Stimulated activated naive CD8-positive, alpha-beta T cell treated with anti-CD3 and anti-CD28 coated beads, Interleukin-15, amount 100 ng/mL, for 72 hours (primary cell): ENCODE measurements at regions not wholly inside any gene's neighbourhood (a gene's known extent, or its start where the extent isn't known, plus 50 kb on each side); places are given as distances from the start of the nearest gene placed in this dataset.
"Not testable (repeated sequence)": the region's sequence is repeated elsewhere in the genome, so short reads cannot be mapped to it uniquely, and the experiment has no call there.

ENCODE experiments used
- ATAC-seq: fragments of 150-1000 bp; cut with Tn5 transposase; 2 replicates; pipeline ENCODE4 v1.10.0; 2021; ENCODE audit warnings: mild to moderate bottlenecking, moderate library complexity
- DNase-seq, 2 donors: peaks; one replicate each; pipeline ENCODE4 v3.0.0; 2021 to 2022
- H3K27ac Mint-ChIP-seq, 2 donors: one replicate each; pipeline ENCODE4 v1.8.0; 2022; ENCODE audit warnings: mild to moderate bottlenecking in 2 of 2, mixed read lengths in 2 of 2, moderate library complexity in 2 of 2
- H3K27me3 Mint-ChIP-seq: one replicate; pipeline ENCODE4 v1.8.0; 2022; ENCODE audit warnings: mixed read lengths
- H3K4me1 Mint-ChIP-seq: one replicate; pipeline ENCODE4 v1.8.0; 2022; ENCODE audit warnings: mild to moderate bottlenecking, mixed read lengths
- H3K4me3 Mint-ChIP-seq, 2 donors: one replicate each; pipeline ENCODE4 v1.8.0; 2022; ENCODE audit warnings: mild to moderate bottlenecking in 2 of 2, mixed read lengths in 2 of 2, moderate library complexity in 1 of 2
- H3K9me3 Mint-ChIP-seq, 2 donors: one replicate each; pipeline ENCODE4 v1.8.0; 2022; ENCODE audit warnings: mixed read lengths in 2 of 2

DNA sequence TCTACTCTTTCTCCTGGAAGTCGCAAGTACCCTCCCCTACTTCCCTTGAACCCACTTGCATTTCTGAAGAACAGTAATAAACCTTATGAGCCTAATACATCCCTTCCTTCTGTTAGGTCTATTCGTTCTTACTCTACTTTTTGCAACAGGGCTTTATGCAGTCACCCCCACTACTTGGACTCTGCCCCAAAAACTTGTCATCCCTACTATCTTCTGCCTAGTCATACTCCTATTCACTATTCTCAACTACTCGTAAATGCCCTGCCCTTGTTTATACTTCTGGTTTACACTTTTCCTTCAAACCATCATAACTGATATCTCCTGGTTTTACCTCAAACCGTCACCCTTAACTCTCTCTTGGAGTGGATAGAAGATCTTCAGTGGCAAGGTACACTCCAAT is 55.2 kb upstream of the SLIT2 start:
- no peak overlapping the region for H3K27ac Mint-ChIP-seq
- H3K4me1 Mint-ChIP-seq: no peaks in the 10 kb centered on the region
- peaks cover 0 to 3% of the 10 kb centered on the region in 2 donors for H3K9me3 Mint-ChIP-seq
- H3K4me3 Mint-ChIP-seq: no peak overlapping the region
- no peaks in the 10 kb centered on the region for H3K27me3 Mint-ChIP-seq
- ATAC-seq (no peak), DNase-seq (no peak)

DNA sequence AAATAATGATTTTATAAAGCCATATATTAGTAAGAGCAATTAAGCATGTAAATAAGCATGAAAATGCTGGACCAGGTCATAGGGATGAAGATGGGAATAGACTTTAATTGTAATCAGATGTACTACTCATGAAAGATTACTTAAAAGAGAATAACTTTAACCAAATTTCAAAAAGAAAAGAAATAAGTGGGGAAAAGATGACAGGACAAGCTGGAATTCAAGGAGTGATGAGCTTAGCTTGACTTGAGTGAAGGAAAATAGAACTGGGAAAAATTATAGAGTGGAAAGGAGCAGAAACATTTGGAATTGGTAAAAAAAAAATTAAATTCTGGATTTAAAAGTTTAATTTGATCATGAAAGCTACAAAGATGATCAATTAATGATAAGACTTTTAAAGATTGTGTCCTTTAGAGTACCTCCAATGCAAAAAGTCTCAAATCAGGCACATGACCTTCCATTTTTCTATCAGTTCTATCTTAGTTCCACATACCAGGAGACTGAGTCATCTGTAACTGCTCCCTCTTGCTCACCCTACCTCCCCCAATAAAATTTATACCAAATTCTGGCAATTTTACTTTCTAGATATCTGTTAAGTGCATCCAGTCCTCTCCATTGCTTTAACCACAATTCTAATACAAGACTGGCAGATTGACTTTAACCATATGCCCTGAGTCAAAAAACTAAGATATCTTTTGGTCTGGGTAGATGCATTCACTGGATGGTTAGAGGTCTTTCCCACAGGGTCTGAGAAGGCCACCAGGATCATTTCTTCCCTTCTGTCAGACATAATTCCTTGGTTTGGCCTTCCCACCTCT is 56.4 kb upstream of the SLIT2 start:
- Mint-ChIP-seq H3K27ac (no peak overlapping the region), H3K4me3 (no peak overlapping the region), H3K9me3 (peaks cover 4 to 6% of the 10 kb centered on the region in 2 donors), H3K4me1 (no peaks in the 10 kb centered on the region), H3K27me3 (no peaks in the 10 kb centered on the region)
- no peak for ATAC-seq
- DNase-seq: no peak

GRCh38 chr4:20194123-20195013 is 57.3 kb upstream of the SLIT2 start:
- H3K27ac Mint-ChIP-seq: no peak overlapping the region
- H3K27me3 Mint-ChIP-seq: no peaks in the 10 kb centered on the region
- no peak overlapping the region for H3K4me3 Mint-ChIP-seq
- no peak for DNase-seq
- peaks cover 12 to 13% of the 10 kb centered on the region in 2 donors for H3K9me3 Mint-ChIP-seq
- H3K4me1 Mint-ChIP-seq: no peaks in the 10 kb centered on the region
- ATAC-seq: no peak

GRCh38 chr4:20193141-20193936 is 58.4 kb upstream of the SLIT2 start:
- no peaks in the 10 kb centered on the region for H3K27me3 Mint-ChIP-seq
- DNase-seq (no peak), ATAC-seq (no peak)
- H3K4me1 Mint-ChIP-seq: no peaks in the 10 kb centered on the region
- no peak overlapping the region for H3K27ac Mint-ChIP-seq
- no peak overlapping the region for H3K4me3 Mint-ChIP-seq
- peaks cover 12 to 15% of the 10 kb centered on the region in 2 donors for H3K9me3 Mint-ChIP-seq

- no peak for ATAC-seq
- DNase-seq: no peak
- Mint-ChIP-seq H3K27ac (no peak overlapping the region), H3K9me3 (peaks cover 12 to 20% of the 10 kb centered on the region in 2 donors), H3K27me3 (no peaks in the 10 kb centered on the region), H3K4me3 (no peak overlapping the region), H3K4me1 (no peaks in the 10 kb centered on the region)
Observed at GRCh38 chr4:20192736-20193135, 59.0 kb upstream of the SLIT2 start.

- ATAC-seq: no peak
- Mint-ChIP-seq H3K27ac (no peak overlapping the region), H3K27me3 (no peaks in the 10 kb centered on the region), H3K4me1 (no peaks in the 10 kb centered on the region), H3K4me3 (no peak overlapping the region), H3K9me3 (peaks cover 14 to 32% of the 10 kb centered on the region in 2 donors)
- DNase-seq: no peak
Observed at GRCh38 chr4:20185103-20185502, 66.6 kb upstream of the SLIT2 start.

GRCh38 chr4:20183131-20183530 is 68.6 kb upstream of the SLIT2 start:
- DNase-seq, H3K27me3 Mint-ChIP-seq, H3K4me3 Mint-ChIP-seq, H3K4me1 Mint-ChIP-seq, H3K27ac Mint-ChIP-seq, ATAC-seq: not testable (repeated sequence)
- H3K9me3 Mint-ChIP-seq: peaks cover 7 to 23% of the 10 kb centered on the region in 2 donors

- Mint-ChIP-seq H3K4me1 (no peaks in the 10 kb centered on the region), H3K27ac (no peak overlapping the region), H3K27me3 (no peaks in the 10 kb centered on the region), H3K4me3 (no peak overlapping the region), H3K9me3 (peaks cover 7 to 24% of the 10 kb centered on the region in 2 donors)
- ATAC-seq: no peak
- DNase-seq: no peak
Observed at GRCh38 chr4:20181926-20182325, 69.8 kb upstream of the SLIT2 start.

DNA sequence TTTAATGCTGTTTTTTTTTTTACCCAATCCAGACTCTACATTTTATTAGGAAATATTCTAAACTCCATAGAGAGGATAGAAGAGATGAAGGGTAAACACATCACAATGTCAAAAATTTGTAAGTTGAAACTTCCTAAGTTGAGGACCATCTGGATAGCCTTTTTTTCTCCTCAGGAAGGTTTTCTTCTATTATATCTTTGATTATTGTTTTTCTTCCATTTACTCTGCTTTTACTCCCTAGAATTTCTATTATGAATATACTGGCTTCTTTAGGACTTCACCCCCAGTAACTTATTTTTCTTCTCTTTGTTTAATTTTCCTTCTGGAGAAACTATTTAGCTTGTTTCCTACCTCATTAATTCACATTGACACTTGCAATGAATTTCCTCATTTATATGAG is 71.2 kb upstream of the SLIT2 start:
- H3K9me3 Mint-ChIP-seq: peaks cover 7 to 34% of the 10 kb centered on the region in 2 donors
- DNase-seq (no peak), ATAC-seq (no peak)
- H3K4me3 Mint-ChIP-seq: no peak overlapping the region
- H3K4me1 Mint-ChIP-seq: no peaks in the 10 kb centered on the region
- no peak overlapping the region for H3K27ac Mint-ChIP-seq
- H3K27me3 Mint-ChIP-seq: no peaks in the 10 kb centered on the region

GRCh38 chr4:20178902-20179576 is 72.7 kb upstream of the SLIT2 start:
- Mint-ChIP-seq H3K4me1 (no peaks in the 10 kb centered on the region), H3K27me3 (no peaks in the 10 kb centered on the region), H3K27ac (no peak overlapping the region), H3K9me3 (peaks cover 0 to 24% of the 10 kb centered on the region in 2 donors), H3K4me3 (no peak overlapping the region)
- no peak for DNase-seq
- no peak for ATAC-seq

- Mint-ChIP-seq H3K27ac (no peak overlapping the region), H3K27me3 (no peaks in the 10 kb centered on the region), H3K4me3 (no peak overlapping the region), H3K4me1 (no peaks in the 10 kb centered on the region), H3K9me3 (peaks cover 0 to 23% of the 10 kb centered on the region in 2 donors)
- ATAC-seq (no peak), DNase-seq (no peak)
Observed at GRCh38 chr4:20176881-20177280, 74.8 kb upstream of the SLIT2 start.

DNA sequence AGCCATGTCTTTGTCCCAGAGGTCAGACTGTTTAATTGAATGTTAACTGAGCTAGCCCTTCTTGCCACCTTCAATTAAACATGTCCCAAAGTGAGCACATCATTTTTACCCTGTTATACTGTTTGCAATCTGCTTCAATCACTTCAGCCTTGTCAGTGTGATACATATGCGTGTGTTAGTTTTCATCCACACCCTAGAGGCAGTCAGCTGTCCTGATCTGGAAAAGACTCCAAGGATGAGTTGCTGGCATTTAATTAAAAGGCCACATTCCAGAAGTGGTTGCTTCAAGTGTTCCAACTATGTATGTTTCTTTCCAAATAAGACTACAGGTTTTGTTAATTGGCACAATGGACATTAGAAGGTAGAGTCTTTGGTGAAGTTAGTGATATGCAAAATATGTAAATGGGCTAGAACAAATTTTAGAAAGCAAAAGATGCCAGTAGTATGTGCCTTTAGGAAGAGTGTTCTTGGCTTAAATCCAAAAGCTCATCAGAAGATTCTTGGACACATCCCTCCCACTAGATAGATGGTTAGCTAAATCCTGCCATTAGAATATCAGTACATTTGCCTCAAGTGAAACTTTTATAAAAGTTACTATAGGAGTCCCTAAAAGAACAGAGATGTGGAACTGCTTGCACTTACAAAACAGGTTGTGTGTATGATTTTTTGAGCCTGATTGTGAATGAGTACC is 79.5 kb upstream of the SLIT2 start:
- H3K4me1 Mint-ChIP-seq: no peaks in the 10 kb centered on the region
- H3K9me3 Mint-ChIP-seq: peaks cover 0 to 9% of the 10 kb centered on the region in 2 donors
- ATAC-seq (no peak), DNase-seq (no peak)
- no peak overlapping the region for H3K27ac Mint-ChIP-seq
- no peak overlapping the region for H3K4me3 Mint-ChIP-seq
- H3K27me3 Mint-ChIP-seq: no peaks in the 10 kb centered on the region

GRCh38 chr4:20166544-20166943 is 85.2 kb upstream of the SLIT2 start:
- no peak for ATAC-seq
- H3K4me1 Mint-ChIP-seq: no peaks in the 10 kb centered on the region
- no peaks in the 10 kb centered on the region for H3K27me3 Mint-ChIP-seq
- H3K9me3 Mint-ChIP-seq: peaks cover 2 to 8% of the 10 kb centered on the region in 2 donors
- no peak overlapping the region for H3K4me3 Mint-ChIP-seq
- DNase-seq: no peak
- no peak overlapping the region for H3K27ac Mint-ChIP-seq

DNA sequence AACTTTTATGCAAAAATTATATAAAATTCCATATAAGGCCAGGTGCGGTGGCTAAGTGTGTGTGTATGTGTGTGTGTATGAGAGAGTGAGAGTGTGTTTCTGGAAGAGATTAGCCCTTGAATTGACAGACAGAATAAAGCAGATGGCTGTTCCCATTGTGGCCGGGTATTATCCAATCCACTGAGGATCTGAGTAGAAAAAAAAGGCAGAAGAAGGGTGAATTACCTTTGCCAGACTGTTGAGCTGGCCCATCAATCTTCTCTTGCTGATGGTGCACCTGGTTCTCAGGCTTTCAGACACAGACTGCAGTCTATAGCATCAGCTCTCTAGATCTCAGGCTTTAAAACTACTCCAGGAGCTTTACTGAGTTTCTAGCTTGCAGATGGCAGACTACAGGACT is 92.2 kb upstream of the SLIT2 start:
- H3K9me3 Mint-ChIP-seq: peaks cover 9 to 30% of the 10 kb centered on the region in 2 donors
- H3K27ac Mint-ChIP-seq: no peak overlapping the region
- H3K4me3 Mint-ChIP-seq: no peak overlapping the region
- ATAC-seq: no peak
- no peak for DNase-seq
- H3K4me1 Mint-ChIP-seq: no peaks in the 10 kb centered on the region
- no peaks in the 10 kb centered on the region for H3K27me3 Mint-ChIP-seq
